ENCODE measurements at regions not wholly inside any gene's neighbourhood (a gene's known extent, or its start where the extent isn't known, plus 50 kb on each side); places are given as distances from the start of the nearest gene placed in this dataset.

GRCh38 chr10:78864761-78865537, 203.8 kb upstream of the ZMIZ1 start:
- TF ChIP-seq EZH2phosphoT487 (IDR thresholded peaks at IDR 0.05; ENCODE audit: borderline replicate concordance, low read depth, low read length) = no peak
- TF ChIP-seq, protein P1, sequence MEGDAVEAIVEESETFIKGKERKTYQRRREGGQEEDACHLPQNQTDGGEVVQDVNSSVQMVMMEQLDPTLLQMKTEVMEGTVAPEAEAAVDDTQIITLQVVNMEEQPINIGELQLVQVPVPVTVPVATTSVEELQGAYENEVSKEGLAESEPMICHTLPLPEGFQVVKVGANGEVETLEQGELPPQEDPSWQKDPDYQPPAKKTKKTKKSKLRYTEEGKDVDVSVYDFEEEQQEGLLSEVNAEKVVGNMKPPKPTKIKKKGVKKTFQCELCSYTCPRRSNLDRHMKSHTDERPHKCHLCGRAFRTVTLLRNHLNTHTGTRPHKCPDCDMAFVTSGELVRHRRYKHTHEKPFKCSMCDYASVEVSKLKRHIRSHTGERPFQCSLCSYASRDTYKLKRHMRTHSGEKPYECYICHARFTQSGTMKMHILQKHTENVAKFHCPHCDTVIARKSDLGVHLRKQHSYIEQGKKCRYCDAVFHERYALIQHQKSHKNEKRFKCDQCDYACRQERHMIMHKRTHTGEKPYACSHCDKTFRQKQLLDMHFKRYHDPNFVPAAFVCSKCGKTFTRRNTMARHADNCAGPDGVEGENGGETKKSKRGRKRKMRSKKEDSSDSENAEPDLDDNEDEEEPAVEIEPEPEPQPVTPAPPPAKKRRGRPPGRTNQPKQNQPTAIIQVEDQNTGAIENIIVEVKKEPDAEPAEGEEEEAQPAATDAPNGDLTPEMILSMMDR (conservative IDR thresholded peaks at IDR 0.05; ENCODE audit: low read length) = no peak

Data from OCI-LY7 (cell line).